ENCODE measurements at regions not wholly inside any gene's neighbourhood (a gene's known extent, or its start where the extent isn't known, plus 50 kb on each side); places are given as distances from the start of the nearest gene placed in this dataset.

GRCh38 chr18:37845498-37845897 lies 279.9 kb upstream of the CELF4 start:
- H3K27ac ChIP-seq (ENCODE audit: low read depth, low read length) = no peak overlapping the region
- no peaks in the 10 kb centered on the region for H3K9me3 ChIP-seq (ENCODE audit: control insufficient read depth, insufficient read depth, low read length)
- H3F3A ChIP-seq (ENCODE audit: control insufficient read depth, insufficient read depth) = no peaks in the 10 kb centered on the region
- no peaks in the 10 kb centered on the region for H3K36me3 ChIP-seq (ENCODE audit: control insufficient read depth, low read length)
- H3K4me1 ChIP-seq (ENCODE audit: control insufficient read depth, low read length) = no peaks in the 10 kb centered on the region
- H3K79me2 ChIP-seq (ENCODE audit: control insufficient read depth, low read length) = no peaks in the 10 kb centered on the region
- no peak overlapping the region for H3K4me2 ChIP-seq (ENCODE audit: low read length)
- H3K9me2 ChIP-seq (replicated peaks; ENCODE audit: control insufficient read depth, low read length) = no peaks in the 10 kb centered on the region
- no peak overlapping the region for H3K4me3 ChIP-seq (ENCODE audit: low read length)
- H3K27me3 ChIP-seq (ENCODE audit: control insufficient read depth, low read length) = no peaks in the 10 kb centered on the region
- no peaks in the 10 kb centered on the region for H4K20me1 ChIP-seq (ENCODE audit: control insufficient read depth, insufficient read depth, low read depth, low read length)
- TF ChIP-seq EZH2phosphoT487 (IDR thresholded peaks at IDR 0.05; ENCODE audit: borderline replicate concordance, low read length) = no peak
- no peak for TF ChIP-seq CTCF (IDR thresholded peaks at IDR 0.05; ENCODE audit: low read depth, low read length, poor library complexity, severe bottlenecking)

GRCh38 chr18:37844209-37844970 lies 278.8 kb upstream of the CELF4 start:
- H3K9me2 ChIP-seq (replicated peaks; ENCODE audit: control insufficient read depth, low read length) = no peaks in the 10 kb centered on the region
- no peaks in the 10 kb centered on the region for H3K36me3 ChIP-seq (ENCODE audit: control insufficient read depth, low read length)
- H3K4me1 ChIP-seq (ENCODE audit: control insufficient read depth, low read length) = no peaks in the 10 kb centered on the region
- no peak overlapping the region for H3K4me2 ChIP-seq (ENCODE audit: low read length)
- no peaks in the 10 kb centered on the region for H3K79me2 ChIP-seq (ENCODE audit: control insufficient read depth, low read length)
- no peaks in the 10 kb centered on the region for H3K27me3 ChIP-seq (ENCODE audit: control insufficient read depth, low read length)
- TF ChIP-seq EZH2phosphoT487 (IDR thresholded peaks at IDR 0.05; ENCODE audit: borderline replicate concordance, low read length) (no peak), CTCF (IDR thresholded peaks at IDR 0.05; ENCODE audit: low read depth, low read length, poor library complexity, severe bottlenecking) (no peak)
- H3F3A ChIP-seq (ENCODE audit: control insufficient read depth, insufficient read depth) = no peaks in the 10 kb centered on the region
- H3K4me3 ChIP-seq (ENCODE audit: low read length) = no peak overlapping the region
- no peaks in the 10 kb centered on the region for H3K9me3 ChIP-seq (ENCODE audit: control insufficient read depth, insufficient read depth, low read length)
- no peaks in the 10 kb centered on the region for H4K20me1 ChIP-seq (ENCODE audit: control insufficient read depth, insufficient read depth, low read depth, low read length)
- H3K27ac ChIP-seq (ENCODE audit: low read depth, low read length) = no peak overlapping the region

GRCh38 chr18:37838083-37838482 lies 272.5 kb upstream of the CELF4 start:
- Histone ChIP-seq H4K20me1 (ENCODE audit: control insufficient read depth, insufficient read depth, low read depth, low read length) (no peaks in the 10 kb centered on the region), H3K4me1 (ENCODE audit: control insufficient read depth, low read length) (no peaks in the 10 kb centered on the region), H3K9me2 (replicated peaks; ENCODE audit: control insufficient read depth, low read length) (no peaks in the 10 kb centered on the region; the same call in 1 of the 2 replicates), H3K79me2 (ENCODE audit: control insufficient read depth, low read length) (no peaks in the 10 kb centered on the region), H3K27ac (ENCODE audit: low read depth, low read length) (no peak overlapping the region), H3K9me3 (ENCODE audit: control insufficient read depth, insufficient read depth, low read length) (no peaks in the 10 kb centered on the region), H3K4me2 (ENCODE audit: low read length) (no peak overlapping the region), H3K36me3 (ENCODE audit: control insufficient read depth, low read length) (no peaks in the 10 kb centered on the region), H3F3A (ENCODE audit: control insufficient read depth, insufficient read depth) (no peaks in the 10 kb centered on the region), H3K4me3 (ENCODE audit: low read length) (no peak overlapping the region), H3K27me3 (ENCODE audit: control insufficient read depth, low read length) (no peaks in the 10 kb centered on the region)
- TF ChIP-seq CTCF (IDR thresholded peaks at IDR 0.05; ENCODE audit: low read depth, low read length, poor library complexity, severe bottlenecking) = no peak
- TF ChIP-seq EZH2phosphoT487 (IDR thresholded peaks at IDR 0.05; ENCODE audit: borderline replicate concordance, low read length) = no peak

All from DOHH2 (cell line).